ENCODE measurements at regions not wholly inside any gene's neighbourhood (a gene's known extent, or its start where the extent isn't known, plus 50 kb on each side); places are given as distances from the start of the nearest gene placed in this dataset.
A peak's percentile ranks its signal among the peaks of the same experiment; 100 is the strongest.

DNA sequence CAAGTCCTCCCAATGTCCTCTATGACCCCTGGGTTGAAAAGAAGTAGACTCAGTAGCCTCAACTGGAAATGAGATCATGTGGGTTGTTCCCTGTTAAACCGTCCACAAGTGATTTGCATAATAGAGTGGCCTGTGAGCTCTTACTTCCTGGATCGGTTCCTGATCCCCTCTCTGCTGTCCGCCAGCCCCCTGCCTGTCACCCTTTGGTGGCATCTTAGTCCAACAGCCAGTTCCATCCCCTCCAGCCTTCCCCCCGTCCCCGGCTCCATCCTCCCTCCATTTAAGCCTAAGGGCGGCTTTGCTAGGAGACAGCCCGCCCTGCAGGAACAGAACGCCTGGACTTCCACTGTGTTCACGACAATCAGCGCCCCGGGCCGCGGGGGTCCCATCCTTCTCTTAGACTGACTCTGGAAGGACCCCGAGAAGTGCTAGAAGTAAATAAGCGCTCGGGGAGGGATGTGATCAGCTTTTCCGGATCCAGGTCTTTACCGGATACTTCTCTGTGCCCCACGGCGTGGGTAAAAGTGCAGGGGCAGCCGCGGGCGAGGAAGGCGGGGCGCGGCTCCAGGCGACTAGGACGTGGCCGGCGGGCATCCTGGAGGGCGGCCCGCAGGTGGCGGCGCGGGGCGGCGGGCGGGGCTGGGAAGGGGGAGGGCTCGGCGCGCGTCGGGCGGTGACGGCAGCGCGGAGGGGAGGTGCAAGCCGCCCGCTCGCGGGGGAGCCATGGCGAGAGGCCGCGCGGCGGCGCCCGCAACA lies 51.2 kb upstream of the ULK4 start:
- DNase-seq = peak; percentile 57

DNA sequence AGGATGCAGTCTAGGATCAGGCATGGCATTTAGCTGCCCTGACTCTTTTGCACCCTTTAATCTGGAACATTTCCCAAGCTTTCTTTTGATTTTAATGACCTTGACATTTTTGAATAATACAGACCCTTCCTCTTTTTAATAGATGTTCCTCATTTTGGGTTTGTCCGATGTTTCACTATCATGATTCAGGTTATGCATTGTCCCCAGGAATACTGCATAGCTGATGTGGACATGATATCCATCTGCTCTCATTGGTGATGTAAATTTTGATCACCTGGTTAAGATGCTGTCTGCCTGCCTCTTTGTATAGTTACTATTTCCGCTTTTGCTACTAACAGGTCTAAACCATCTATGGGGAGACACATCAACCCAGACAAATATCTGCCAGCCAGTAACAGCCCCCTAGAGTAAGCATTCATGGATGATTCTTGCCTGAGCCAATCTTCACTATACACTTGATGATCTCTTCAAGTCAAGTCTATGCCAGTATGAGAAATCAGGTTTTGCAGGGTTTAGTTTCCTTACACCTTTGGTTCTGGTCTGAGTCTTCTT lies 50.6 kb upstream of the ULK4 start:
- DNase-seq = no peak

All from muscle of arm (tissue), 1 donor.